Activated naive CD4-positive, alpha-beta T cell treated with anti-CD3 and anti-CD28 coated beads, Interleukin-2, amount 10 ng/mL, durations not matched to agents 7 days and 5 days (primary cell): ENCODE measurements at regions not wholly inside any gene's neighbourhood (a gene's known extent, or its start where the extent isn't known, plus 50 kb on each side); places are given as distances from the start of the nearest gene placed in this dataset.

Experiments used
- CTCF ChIA-PET: fragments of 350-600 bp; sonication (Branson Sonifier 250); formaldehyde crosslinking; loops from one replicate; lab custom pipeline; 2021; ENCODE audit warnings: antibody characterized with exemption; lab: Charles Lee
- DNase-seq: peaks from one replicate; pipeline ENCODE4 v3.0.0-alpha.2; 2020
- H3K27ac Mint-ChIP-seq: one replicate; pipeline ENCODE4 v1.8.0; 2021; ENCODE audit warnings: mild to moderate bottlenecking, moderate library complexity, mixed read lengths
- H3K27me3 Mint-ChIP-seq: one replicate; pipeline ENCODE4 v1.8.0; 2021; ENCODE audit warnings: mild to moderate bottlenecking, mixed read lengths
- H3K36me3 Mint-ChIP-seq: one replicate; pipeline ENCODE4 v1.8.0; 2021; ENCODE audit warnings: mixed read lengths
- H3K4me1 Mint-ChIP-seq: one replicate; pipeline ENCODE4 v1.8.0; 2021; ENCODE audit warnings: mixed read lengths
- H3K4me3 Mint-ChIP-seq: one replicate; pipeline ENCODE4 v1.8.0; 2021; ENCODE audit warnings: mild to moderate bottlenecking, moderate library complexity, mixed read lengths
- H3K9me3 Mint-ChIP-seq: one replicate; pipeline ENCODE4 v1.8.0; 2021; ENCODE audit warnings: mixed read lengths

DNA sequence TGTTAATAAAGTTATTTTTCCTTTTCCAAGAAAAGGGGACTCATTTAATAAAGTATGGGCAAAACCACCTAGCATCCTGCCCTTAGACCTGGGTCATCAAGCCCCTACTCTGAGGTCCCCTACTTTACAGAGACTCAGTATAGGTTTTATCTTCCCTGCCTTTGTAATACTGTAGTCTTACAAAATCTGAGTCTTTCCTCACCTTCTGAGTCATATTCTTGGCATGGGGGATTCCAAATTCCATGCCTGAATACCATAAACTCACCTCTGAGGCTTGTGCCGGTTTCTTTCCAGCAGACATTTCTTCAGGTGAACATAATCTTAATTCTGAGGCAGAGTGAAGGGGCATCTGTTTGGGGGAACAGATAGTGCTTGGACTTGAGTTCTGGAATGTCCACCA is 282.5 kb downstream of the KCNA4 start:
- no peak for DNase-seq
- no peaks in the 10 kb centered on the region for H3K27me3 Mint-ChIP-seq
- no peaks in the 10 kb centered on the region for H3K4me1 Mint-ChIP-seq
- H3K27ac Mint-ChIP-seq: no peak overlapping the region
- H3K36me3 Mint-ChIP-seq: no peaks in the 10 kb centered on the region
- CTCF ChIA-PET: no interaction called here
- H3K4me3 Mint-ChIP-seq: no peak overlapping the region
- H3K9me3 Mint-ChIP-seq: peaks cover 8% of the 10 kb centered on the region

GRCh38 chr11:29713831-29714320 is 303.0 kb downstream of the KCNA4 start:
- no peaks in the 10 kb centered on the region for H3K36me3 Mint-ChIP-seq
- peaks cover 10% of the 10 kb centered on the region for H3K9me3 Mint-ChIP-seq
- DNase-seq: no peak
- CTCF ChIA-PET: no interaction called here
- no peaks in the 10 kb centered on the region for H3K4me1 Mint-ChIP-seq
- H3K27ac Mint-ChIP-seq: no peak overlapping the region
- no peaks in the 10 kb centered on the region for H3K27me3 Mint-ChIP-seq
- no peak overlapping the region for H3K4me3 Mint-ChIP-seq

- H3K4me3 Mint-ChIP-seq: no peak overlapping the region
- CTCF ChIA-PET: no interaction called here
- no peak for DNase-seq
- no peaks in the 10 kb centered on the region for H3K4me1 Mint-ChIP-seq
- no peaks in the 10 kb centered on the region for H3K27me3 Mint-ChIP-seq
- peaks cover 10% of the 10 kb centered on the region for H3K9me3 Mint-ChIP-seq
- H3K36me3 Mint-ChIP-seq: no peaks in the 10 kb centered on the region
- H3K27ac Mint-ChIP-seq: no peak overlapping the region
Observed at GRCh38 chr11:29712616-29713015, 304.2 kb downstream of the KCNA4 start.

- H3K36me3 Mint-ChIP-seq: no peaks in the 10 kb centered on the region
- H3K27ac Mint-ChIP-seq: no peak overlapping the region
- no peaks in the 10 kb centered on the region for H3K4me1 Mint-ChIP-seq
- CTCF ChIA-PET: no interaction called here
- DNase-seq: no peak
- peaks cover 22% of the 10 kb centered on the region for H3K9me3 Mint-ChIP-seq
- H3K27me3 Mint-ChIP-seq: no peaks in the 10 kb centered on the region
- H3K4me3 Mint-ChIP-seq: no peak overlapping the region
Observed at GRCh38 chr11:29707924-29708323, 308.9 kb downstream of the KCNA4 start.

- Mint-ChIP-seq H3K4me3 (no peak overlapping the region), H3K36me3 (no peaks in the 10 kb centered on the region)
- DNase-seq: no peak
Observed at GRCh38 chr11:29685361-29685760, 331.5 kb downstream of the KCNA4 start.

DNA sequence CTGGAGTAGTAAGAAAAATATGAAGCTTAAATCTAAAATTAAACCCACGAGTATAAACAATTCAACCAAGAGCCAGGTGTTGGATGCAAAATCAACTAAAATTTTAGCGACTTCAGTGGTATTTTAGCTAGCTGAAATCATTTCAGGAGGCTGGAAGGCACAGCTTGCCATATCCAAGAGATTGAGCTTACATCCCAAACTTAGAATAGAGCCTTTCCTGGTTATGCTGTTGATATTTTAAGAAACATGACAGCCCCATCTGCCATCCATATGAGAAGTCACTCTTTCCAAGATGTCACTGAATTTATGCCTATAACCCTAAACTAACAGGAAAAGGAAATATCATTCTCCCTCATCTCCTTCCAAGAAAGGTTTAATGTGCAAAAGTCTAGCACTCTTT is 334.0 kb downstream of the KCNA4 start:
- H3K9me3 Mint-ChIP-seq: peaks cover 3% of the 10 kb centered on the region

More at GRCh38 chr11:29685361-29685760, 331.5 kb downstream of the KCNA4 start:
- no peaks in the 10 kb centered on the region for H3K4me1 Mint-ChIP-seq
- H3K9me3 Mint-ChIP-seq: peaks cover 7% of the 10 kb centered on the region
- H3K27me3 Mint-ChIP-seq: no peaks in the 10 kb centered on the region
- no peak overlapping the region for H3K27ac Mint-ChIP-seq
- CTCF ChIA-PET: no interaction called here

DNA sequence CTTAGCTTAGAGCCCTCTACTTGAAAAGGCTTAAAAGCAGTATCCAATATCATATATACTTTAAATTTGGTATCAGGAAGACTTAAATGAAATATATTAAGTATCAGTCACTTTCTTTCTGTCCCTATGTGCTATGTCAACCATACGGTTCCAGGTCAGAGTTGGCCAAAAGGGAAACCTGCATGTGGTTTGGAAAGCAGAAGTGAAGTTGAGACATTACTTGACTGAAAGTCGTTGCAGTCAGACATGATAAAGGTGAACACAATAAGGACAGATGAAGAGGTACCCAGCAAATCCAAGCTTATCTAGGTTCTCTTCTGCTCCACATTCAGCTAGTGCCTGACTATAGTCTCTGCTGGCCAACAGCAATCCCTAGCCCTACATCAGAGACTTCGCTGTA is 336.8 kb downstream of the KCNA4 start:
- Mint-ChIP-seq H3K9me3 (no peaks in the 10 kb centered on the region), H3K4me1 (no peaks in the 10 kb centered on the region), H3K36me3 (no peaks in the 10 kb centered on the region), H3K27me3 (no peaks in the 10 kb centered on the region), H3K27ac (no peak overlapping the region), H3K4me3 (no peak overlapping the region)
- no peak for DNase-seq
- CTCF ChIA-PET: no interaction called here

More for the DNA sequence above, 334.0 kb downstream of the KCNA4 start:
- H3K4me3 Mint-ChIP-seq: no peak overlapping the region
- no peaks in the 10 kb centered on the region for H3K36me3 Mint-ChIP-seq
- no peak overlapping the region for H3K27ac Mint-ChIP-seq
- CTCF ChIA-PET: no interaction called here
- no peak for DNase-seq
- H3K4me1 Mint-ChIP-seq: no peaks in the 10 kb centered on the region
- H3K27me3 Mint-ChIP-seq: no peaks in the 10 kb centered on the region

DNA sequence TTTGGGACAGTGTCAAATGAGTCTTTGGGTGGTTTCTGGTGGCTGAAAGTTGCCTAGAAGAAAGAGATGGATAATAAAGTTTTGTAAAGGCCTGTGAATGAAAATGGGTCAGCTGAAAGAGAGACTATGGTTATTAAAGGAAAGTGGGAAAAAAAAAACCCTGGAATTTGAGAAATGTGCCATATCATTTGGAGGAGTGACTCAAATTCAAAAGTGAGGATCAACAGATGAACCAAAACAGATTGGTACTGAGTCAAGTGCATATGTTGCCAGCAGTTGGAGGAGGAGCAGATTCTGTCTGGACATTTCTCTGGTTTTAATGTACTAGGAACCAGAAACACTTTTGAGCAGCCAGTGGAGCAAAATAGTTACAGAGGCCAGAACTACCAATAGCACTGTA is 339.8 kb downstream of the KCNA4 start:
- Mint-ChIP-seq H3K27ac (no peak overlapping the region), H3K9me3 (no peaks in the 10 kb centered on the region), H3K27me3 (no peaks in the 10 kb centered on the region), H3K4me1 (no peaks in the 10 kb centered on the region), H3K4me3 (no peak overlapping the region), H3K36me3 (no peaks in the 10 kb centered on the region)
- CTCF ChIA-PET: no interaction called here
- DNase-seq: no peak

DNA sequence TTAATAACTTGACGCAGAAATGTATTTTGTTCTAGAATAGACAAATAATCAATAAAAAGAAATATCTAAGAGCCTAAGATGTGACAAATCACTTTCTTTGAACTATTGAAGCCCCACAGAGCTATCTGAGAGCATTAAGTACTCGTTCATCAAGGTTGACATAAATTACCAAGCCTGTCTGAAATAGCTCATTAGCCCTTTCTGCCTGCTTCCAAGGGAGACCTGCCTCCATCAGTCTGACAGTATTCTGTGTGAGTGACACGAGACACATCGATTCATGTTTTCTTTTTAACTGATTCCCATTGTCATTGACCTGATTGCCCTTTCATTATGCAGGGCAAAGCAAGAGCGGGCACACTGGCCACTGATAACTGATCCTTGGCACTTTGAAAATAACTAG is 347.5 kb downstream of the KCNA4 start:
- H3K4me3 Mint-ChIP-seq: no peak overlapping the region
- CTCF ChIA-PET: no interaction called here
- no peak for DNase-seq
- peaks cover 28% of the 10 kb centered on the region for H3K9me3 Mint-ChIP-seq
- H3K36me3 Mint-ChIP-seq: no peaks in the 10 kb centered on the region
- no peak overlapping the region for H3K27ac Mint-ChIP-seq
- H3K27me3 Mint-ChIP-seq: no peaks in the 10 kb centered on the region
- no peaks in the 10 kb centered on the region for H3K4me1 Mint-ChIP-seq

- CTCF ChIA-PET: no interaction called here
- H3K4me1 Mint-ChIP-seq: no peaks in the 10 kb centered on the region
- peaks cover 10% of the 10 kb centered on the region for H3K9me3 Mint-ChIP-seq
- H3K36me3 Mint-ChIP-seq: no peaks in the 10 kb centered on the region
- no peak overlapping the region for H3K4me3 Mint-ChIP-seq
- no peak for DNase-seq
- no peaks in the 10 kb centered on the region for H3K27me3 Mint-ChIP-seq
- H3K27ac Mint-ChIP-seq: no peak overlapping the region
Observed at GRCh38 chr11:29657709-29658108, 359.1 kb downstream of the KCNA4 start.

DNA sequence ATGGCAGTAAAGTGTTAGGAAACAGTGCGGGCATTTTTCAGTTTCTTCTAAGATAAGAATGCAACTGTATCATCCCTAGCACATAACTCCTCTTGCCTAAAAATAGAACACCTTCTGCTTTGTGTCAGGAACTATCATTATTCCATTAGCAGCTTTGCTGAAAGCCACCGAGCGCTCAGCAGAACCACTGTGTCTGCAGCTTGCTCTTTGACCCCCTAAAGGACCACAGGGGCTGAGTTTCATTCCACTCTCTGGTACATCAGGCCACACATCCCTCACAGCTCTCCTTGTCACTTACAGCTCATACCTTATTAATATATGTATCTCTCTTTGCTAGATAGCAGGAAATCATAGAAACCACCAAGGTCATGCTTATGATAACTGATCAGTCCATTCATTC is 360.2 kb downstream of the KCNA4 start:
- CTCF ChIA-PET: no interaction called here
- H3K9me3 Mint-ChIP-seq: peaks cover 8% of the 10 kb centered on the region
- no peaks in the 10 kb centered on the region for H3K36me3 Mint-ChIP-seq
- H3K4me3 Mint-ChIP-seq: no peak overlapping the region
- H3K27me3 Mint-ChIP-seq: no peaks in the 10 kb centered on the region
- no peak for DNase-seq
- H3K4me1 Mint-ChIP-seq: no peaks in the 10 kb centered on the region
- H3K27ac Mint-ChIP-seq: no peak overlapping the region

DNA sequence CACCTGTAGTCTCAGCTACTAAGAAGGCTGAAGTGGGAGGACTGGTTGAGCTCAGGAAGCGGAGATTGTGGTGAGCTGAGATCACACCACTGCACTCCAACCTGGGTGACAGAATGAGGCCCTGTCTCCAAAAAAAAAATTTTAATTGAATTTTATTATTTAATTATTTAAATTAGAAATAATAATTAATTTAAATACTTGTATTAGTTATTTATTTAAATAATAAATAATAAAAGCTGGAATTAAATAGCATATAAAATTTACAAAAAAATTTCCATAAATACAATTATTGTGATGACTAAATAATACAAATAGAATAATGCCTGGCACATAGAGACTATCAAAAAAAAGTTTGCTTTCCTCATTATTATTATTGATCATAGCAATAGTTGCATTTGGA is 371.5 kb downstream of the KCNA4 start:
- no peak overlapping the region for H3K4me3 Mint-ChIP-seq
- H3K36me3 Mint-ChIP-seq: no peaks in the 10 kb centered on the region
- H3K9me3 Mint-ChIP-seq: peaks cover 10% of the 10 kb centered on the region
- DNase-seq: no peak
- CTCF ChIA-PET: no interaction called here
- H3K27me3 Mint-ChIP-seq: no peaks in the 10 kb centered on the region
- no peak overlapping the region for H3K27ac Mint-ChIP-seq
- no peaks in the 10 kb centered on the region for H3K4me1 Mint-ChIP-seq

GRCh38 chr11:29641201-29641600 is 375.6 kb downstream of the KCNA4 start:
- CTCF ChIA-PET: no interaction called here
- H3K9me3 Mint-ChIP-seq: peaks cover 7% of the 10 kb centered on the region
- no peak for DNase-seq

DNA sequence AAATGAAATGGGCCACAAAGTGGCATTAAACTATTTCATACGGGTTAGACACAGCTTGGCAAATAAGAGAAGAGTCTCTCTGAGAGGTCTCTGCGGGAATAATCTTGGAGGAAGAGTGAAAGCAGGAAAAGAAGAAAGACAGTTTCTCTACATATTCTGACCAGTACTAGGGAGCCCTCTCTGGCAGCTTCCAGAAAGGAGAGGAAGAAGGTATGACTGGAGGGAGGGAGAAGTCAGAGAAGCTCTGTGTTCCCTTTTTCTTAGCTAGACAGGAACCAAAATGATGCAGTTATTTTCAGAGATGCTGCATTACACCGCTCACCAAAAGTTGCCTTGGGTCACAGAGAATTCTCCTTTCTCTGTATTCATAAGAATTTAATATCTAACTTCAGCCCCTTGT is 382.1 kb downstream of the KCNA4 start:
- Mint-ChIP-seq H3K4me3 (no peak overlapping the region), H3K9me3 (peaks cover 8% of the 10 kb centered on the region), H3K27ac (no peak overlapping the region), H3K36me3 (no peaks in the 10 kb centered on the region), H3K4me1 (no peaks in the 10 kb centered on the region), H3K27me3 (no peaks in the 10 kb centered on the region)
- CTCF ChIA-PET: no interaction called here
- DNase-seq: no peak

More at GRCh38 chr11:29641201-29641600, 375.6 kb downstream of the KCNA4 start:
- Mint-ChIP-seq H3K4me3 (no peak overlapping the region), H3K36me3 (no peaks in the 10 kb centered on the region), H3K27ac (no peak overlapping the region), H3K27me3 (no peaks in the 10 kb centered on the region), H3K4me1 (no peaks in the 10 kb centered on the region)

DNA sequence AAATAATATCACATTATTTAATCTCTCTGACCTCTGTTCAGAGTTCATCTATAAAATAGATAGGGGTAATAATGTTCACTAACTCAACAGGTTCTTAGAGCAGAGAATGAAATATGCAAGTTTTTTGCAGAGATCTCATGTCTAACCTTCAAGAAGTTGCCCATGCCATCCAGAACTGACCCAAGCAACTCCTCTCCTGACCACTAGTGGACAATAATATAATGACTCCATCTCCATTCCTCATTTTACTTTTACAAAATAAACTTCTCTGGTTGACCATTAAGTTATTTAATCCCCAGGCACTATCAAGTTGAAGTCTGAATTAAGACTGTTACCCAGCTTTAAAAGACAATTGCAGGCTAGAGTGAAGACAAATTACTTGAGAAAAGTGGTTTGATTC is 382.6 kb downstream of the KCNA4 start:
- DNase-seq: no peak
- H3K36me3 Mint-ChIP-seq: no peaks in the 10 kb centered on the region
- H3K9me3 Mint-ChIP-seq: peaks cover 8% of the 10 kb centered on the region
- H3K27ac Mint-ChIP-seq: no peak overlapping the region
- H3K27me3 Mint-ChIP-seq: no peaks in the 10 kb centered on the region
- CTCF ChIA-PET: no interaction called here
- no peak overlapping the region for H3K4me3 Mint-ChIP-seq
- no peaks in the 10 kb centered on the region for H3K4me1 Mint-ChIP-seq

DNA sequence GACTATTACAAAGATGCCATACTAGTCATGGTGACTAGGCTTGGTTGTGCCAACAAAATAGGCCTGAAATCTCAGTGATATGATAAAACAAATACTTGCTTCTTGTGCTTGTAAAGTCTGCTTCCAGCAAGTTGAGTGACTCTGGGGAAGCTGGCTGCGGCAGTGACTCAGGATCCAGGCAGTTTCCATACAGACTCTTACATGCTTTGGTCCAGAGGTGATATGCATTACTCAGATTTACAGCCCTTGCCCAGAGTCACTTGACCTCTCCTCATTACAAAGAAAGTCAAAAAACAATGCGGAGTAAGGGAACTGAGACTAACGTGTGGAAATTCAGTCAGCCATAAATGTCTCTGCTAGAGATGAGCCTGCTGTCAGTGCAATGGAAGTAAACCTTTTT is 387.5 kb downstream of the KCNA4 start:
- H3K4me1 Mint-ChIP-seq: no peaks in the 10 kb centered on the region
- DNase-seq: no peak
- no peak overlapping the region for H3K4me3 Mint-ChIP-seq
- H3K36me3 Mint-ChIP-seq: no peaks in the 10 kb centered on the region
- no peak overlapping the region for H3K27ac Mint-ChIP-seq
- H3K27me3 Mint-ChIP-seq: no peaks in the 10 kb centered on the region
- CTCF ChIA-PET: no interaction called here
- H3K9me3 Mint-ChIP-seq: peaks cover 8% of the 10 kb centered on the region
